GM21390 (cell line): ENCODE measurements at regions not wholly inside any gene's neighbourhood (a gene's known extent, or its start where the extent isn't known, plus 50 kb on each side); places are given as distances from the start of the nearest gene placed in this dataset.
"Not testable (repeated sequence)": the region's sequence is repeated elsewhere in the genome, so short reads cannot be mapped to it uniquely, and the experiment has no call there.

Experiments
- ATAC-seq: cut with Tn5 transposase; IDR thresholded peaks from one replicate; pipeline ENCODE4 v1.9.1; 2021; ENCODE audit not compliant: unreplicated experiment

GRCh38 chr20:5453316-5453715, 136.6 kb upstream of the PROKR2 start:
- ATAC-seq: not testable (repeated sequence)

GRCh38 chr20:5452691-5453090, 135.9 kb upstream of the PROKR2 start:
- not testable (repeated sequence) for ATAC-seq

DNA sequence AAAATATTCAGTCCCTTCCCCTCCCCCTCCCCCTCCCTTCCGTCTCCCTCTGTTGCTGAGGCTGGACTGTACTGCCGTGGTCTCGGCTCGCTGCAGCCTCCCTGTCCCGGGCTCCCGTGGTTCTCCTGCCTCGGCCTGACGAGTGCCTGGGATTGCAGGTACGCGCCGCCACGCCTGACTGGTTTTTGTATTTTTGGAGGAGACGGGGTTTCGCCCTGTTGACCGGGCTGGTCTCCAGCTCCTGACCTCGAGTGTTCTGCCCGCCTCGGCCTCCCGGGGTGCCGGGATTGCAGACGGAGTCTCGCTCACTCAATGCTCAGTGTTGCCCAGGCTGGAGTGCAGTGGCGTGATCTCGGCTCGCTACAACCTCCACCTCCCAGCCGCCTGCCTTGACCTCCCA, 135.5 kb upstream of the PROKR2 start:
- not testable (repeated sequence) for ATAC-seq

DNA sequence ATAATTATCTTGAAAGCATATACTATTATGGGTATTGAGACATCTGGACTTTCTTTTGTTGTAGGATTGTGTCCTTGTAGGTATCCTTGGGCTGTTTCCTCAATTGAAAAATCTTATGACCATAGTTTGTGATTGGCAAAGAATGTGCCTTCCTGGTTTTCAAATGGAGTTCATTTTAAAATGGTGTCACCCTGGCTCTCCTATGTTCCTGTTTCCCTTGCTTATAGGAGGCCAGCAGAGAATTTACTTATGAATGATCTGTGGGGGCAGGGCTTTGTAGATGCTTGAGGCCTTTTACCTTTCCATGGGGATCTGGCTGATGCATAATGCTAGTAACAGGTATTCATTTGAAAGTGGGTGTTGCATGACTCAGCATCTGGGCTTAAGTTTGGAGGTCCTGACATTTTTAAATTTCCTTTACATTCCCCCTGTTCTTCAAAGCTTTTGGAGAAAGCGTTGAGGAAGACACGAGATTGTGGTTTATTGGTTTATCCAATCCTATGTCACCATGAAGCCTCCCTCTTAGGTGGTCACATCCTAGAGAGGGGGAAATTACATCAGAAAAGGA, 135.0 kb upstream of the PROKR2 start:
- ATAC-seq: no peak

- ATAC-seq: no peak
Observed at GRCh38 chr20:5448449-5449118, 131.8 kb upstream of the PROKR2 start.

- ATAC-seq: no peak
Observed at GRCh38 chr20:5447188-5447587, 130.4 kb upstream of the PROKR2 start.

- ATAC-seq: no peak
Observed at GRCh38 chr20:5445611-5446010, 128.9 kb upstream of the PROKR2 start.

DNA sequence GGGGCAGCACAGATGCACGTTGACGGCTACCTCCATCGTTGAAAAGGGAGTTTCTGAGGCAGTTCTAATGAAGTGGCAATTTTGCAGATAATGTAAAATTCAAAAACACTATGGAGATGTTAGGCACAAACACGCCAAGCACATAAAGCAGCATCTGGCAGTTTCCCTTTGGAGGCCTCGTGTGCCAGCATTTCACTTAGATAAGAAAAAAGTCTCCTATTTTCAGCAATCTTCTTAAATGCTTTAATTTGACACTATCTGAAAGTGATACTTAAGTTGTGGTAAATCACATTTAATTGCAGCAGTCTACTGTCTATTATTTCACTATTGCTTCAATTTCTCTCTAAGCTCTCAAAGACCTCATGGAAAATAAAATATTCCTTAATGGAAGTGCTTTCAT, 125.3 kb upstream of the PROKR2 start:
- no peak for ATAC-seq

DNA sequence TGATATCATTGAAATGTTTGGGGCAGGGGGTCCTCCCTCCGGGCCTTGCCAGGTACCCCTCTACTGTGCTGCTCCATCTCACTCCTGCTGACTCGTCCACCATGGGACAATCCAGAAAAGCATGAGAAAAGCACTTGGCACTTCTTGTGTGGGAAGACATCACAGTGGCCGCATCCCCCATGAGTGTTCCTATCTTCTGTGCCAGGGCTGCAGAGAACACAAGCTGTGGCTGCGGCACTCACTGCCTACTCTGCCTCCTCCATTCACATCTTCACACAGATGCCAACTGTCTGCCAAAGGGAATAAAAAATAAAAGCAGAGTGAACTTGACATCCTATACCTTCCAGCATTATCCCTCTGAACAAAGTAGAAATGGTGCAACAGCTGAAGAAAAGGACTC, 117.4 kb upstream of the PROKR2 start:
- ATAC-seq: no peak

DNA sequence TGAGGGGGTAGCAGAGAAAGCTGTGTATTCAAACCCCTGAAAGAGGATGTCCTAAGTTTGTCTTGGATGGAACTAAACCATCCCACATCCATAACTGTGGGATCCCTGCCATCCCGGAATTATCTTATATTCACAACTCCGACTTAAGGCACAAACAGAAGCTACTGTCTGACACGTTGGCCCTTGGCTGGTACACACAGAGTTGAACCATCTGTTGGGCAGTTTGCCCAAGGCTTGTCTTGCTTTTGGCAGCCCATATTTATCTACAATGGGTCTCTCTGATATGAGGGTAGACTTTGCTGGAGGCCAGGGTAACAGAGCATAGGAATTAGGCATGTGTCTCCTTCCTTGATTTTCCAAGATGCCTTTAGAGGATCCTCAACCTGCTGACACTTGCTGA, 116.6 kb upstream of the PROKR2 start:
- ATAC-seq: no peak

- no peak for ATAC-seq
Observed at GRCh38 chr20:5432030-5432429, 115.3 kb upstream of the PROKR2 start.

DNA sequence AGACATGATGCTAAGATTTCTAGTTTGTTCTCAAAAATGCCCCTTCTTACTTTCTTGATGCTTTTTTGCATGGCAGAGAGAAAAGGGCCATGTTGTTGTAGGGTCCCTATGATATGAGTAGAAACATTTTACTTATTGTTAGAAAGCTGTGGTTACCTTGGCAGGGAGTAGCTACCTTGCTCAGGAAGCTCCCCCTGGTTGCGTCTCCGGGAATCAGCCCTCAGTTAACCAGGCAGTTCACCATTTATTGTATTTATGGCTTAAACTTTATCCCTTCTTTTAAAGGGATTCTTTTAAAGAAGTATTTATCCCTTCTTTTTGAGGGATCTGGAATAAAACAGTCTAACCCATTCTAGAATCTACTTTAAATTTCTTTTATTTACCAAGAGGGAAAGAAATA, 113.9 kb upstream of the PROKR2 start:
- no peak for ATAC-seq

GRCh38 chr20:5426026-5426425, 109.3 kb upstream of the PROKR2 start:
- ATAC-seq: no peak

DNA sequence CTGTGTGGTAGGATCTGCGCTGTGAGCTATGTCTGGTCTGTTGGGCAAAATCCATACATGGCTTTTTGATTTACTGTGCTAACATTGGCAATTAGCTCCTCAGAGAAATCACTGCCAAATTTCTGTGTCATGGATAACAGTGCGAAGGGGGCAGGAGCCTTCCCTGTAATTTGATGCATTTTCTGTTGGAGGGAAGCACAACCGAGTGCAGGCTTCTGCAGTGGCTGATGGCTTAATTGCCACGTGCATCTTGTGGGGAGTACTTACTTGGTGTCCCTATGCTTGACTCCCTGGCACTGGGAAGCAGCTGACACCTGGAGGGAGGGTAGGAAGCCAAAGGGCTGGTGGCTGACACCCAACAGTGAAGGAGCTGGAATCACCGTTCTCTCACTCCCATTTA, 99.3 kb upstream of the PROKR2 start:
- ATAC-seq: no peak

DNA sequence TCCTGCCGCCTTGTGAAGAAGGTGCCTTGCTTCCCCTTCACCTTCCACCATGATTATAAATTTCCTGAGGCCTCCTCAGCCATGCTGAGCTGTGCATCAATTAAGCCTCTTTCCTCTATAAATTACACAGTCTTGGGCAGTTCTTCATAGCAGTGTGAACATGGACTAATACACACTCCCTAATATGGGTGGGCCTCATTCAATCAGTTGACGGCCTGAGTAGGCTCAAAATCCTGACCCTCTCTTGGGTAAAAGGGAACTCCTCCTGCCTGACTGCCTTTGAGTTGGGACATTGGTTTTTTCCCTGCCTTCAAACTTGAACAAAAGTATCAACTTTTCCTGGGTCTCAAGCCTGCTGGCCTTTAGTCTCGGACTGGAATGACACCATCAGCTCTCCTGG, 96.6 kb upstream of the PROKR2 start:
- no peak for ATAC-seq

DNA sequence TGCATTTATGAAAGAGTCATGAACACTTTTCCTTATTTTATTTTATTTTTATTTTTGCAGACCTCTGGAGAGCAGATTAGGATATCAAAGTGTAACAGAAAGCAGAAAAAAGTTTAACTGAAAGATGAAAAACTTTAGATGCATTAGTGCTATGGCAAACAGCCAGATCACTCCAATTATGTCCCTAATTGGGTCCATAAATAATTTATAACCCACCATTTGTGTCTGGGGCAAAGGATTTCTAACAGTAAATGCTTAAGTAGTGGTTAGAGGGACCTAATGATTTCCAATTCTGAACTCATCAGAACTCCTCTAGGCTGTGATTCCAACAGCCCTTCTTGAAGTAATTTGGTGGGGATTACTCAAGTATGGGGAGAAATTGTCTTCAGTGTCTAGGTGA, 93.7 kb upstream of the PROKR2 start:
- no peak for ATAC-seq

GRCh38 chr20:5402903-5403531, 86.3 kb upstream of the PROKR2 start:
- ATAC-seq: peak; percentile 70

- no peak for ATAC-seq
Observed at GRCh38 chr20:5401277-5401875, 84.6 kb upstream of the PROKR2 start.

DNA sequence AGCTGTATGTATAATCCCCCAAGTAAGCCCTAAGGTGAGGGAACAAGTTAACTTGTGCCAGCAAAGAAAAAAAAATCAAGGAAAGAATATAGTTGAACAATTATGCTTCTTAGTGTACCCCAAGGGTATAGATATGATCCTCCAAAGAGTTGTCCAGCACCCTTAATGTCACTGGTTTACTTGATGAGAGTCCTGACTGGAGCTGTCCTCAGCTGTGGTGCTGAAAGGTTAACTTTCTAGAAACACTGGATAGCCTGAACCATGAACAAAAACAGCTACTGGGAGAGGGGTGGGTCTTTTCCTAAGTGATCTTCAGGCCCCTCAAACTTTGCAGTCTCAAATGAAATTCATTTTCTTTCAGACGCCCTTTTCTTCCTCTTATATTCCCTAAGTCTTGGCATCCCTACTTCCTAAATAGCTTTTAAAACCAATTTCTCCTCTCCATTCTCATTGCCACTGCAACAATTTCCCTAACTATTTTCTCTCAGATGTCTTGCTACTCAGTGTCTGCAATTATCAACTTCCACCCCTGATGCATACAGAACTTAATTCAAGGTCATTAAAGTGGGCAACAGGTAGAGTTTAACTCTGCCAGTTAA, 83.5 kb upstream of the PROKR2 start:
- ATAC-seq: no peak

DNA sequence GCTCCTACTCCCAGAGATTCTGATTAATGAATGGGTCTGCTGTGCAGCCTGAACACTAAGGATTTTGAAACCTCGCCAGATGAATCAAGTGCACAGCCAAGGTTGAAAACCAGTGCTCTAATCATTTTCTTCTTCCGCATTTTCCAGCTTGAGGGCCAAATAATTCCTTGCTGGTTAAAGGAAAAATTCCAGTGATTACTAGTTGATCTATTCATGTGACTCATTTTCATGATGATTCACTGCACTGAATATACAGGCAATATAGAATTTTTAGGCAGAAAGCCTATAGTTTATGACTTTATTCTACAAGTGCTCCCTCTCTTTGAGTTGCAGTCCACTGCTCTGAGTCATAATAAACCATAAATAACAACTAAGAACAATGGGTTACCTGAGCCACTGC, 80.6 kb upstream of the PROKR2 start:
- no peak for ATAC-seq

DNA sequence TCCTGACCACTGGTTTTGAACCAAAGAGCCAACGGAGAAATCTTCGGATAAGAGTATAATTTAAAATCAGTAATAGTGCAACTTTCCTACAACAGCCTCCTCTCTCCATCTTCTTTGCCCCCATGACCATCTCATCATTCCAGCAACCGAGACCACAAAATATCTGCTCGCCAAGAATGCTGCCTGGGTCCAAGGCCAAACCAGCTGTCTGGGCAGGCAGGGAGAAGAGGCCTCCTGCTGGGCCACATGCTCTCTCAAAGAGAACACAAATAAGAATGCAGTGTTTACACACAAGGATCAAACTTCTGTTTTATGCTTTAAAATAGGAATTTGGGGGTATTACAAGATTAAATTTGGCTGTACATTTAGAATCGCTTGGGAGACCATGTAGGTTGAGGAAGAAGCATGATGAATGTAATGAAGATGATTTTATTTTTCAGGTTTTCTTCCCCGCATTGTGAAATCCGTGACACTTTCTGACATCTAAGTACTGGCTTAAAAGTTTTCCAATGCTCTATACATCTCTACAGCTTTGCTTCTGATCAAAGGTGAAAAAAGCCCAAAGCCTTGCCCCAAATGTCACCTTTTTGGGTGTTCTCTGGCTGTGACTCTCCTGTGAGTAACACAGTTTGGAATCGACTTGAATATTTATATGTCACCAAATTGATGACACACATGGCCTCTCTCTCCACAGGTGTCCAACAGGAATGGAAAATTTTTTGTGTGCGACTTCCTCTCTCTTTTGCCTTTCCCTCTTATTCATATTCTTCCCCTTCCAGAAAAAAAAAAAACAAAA, 79.4 kb upstream of the PROKR2 start:
- no peak for ATAC-seq
